ENCODE measurements at regions not wholly inside any gene's neighbourhood (a gene's known extent, or its start where the extent isn't known, plus 50 kb on each side); places are given as distances from the start of the nearest gene placed in this dataset.

DNA sequence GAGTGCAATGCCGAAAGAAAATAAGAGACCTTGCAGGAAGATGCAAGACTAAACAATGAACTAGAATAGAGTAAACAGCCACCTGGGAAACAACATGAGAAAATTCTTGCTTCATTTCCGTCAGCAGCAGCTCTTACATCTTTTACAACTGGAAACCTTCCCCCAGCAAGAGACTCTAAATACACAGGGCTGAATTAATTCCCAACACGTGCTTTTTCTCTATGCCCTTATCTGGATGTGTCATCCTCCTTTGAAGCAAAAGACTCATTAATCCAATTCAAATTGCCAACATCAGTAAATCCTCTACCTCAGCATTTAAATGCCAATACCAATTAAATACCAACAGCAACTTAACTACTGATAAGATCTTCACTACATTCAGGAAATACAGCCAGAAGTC lies 99.0 kb upstream of the PDE1C start:
- H3K4me3 ChIP-seq (ENCODE audit: low read depth in 1 of 2, low read length in 1 of 2): no peak overlapping the region
- TF ChIP-seq, protein P1, sequence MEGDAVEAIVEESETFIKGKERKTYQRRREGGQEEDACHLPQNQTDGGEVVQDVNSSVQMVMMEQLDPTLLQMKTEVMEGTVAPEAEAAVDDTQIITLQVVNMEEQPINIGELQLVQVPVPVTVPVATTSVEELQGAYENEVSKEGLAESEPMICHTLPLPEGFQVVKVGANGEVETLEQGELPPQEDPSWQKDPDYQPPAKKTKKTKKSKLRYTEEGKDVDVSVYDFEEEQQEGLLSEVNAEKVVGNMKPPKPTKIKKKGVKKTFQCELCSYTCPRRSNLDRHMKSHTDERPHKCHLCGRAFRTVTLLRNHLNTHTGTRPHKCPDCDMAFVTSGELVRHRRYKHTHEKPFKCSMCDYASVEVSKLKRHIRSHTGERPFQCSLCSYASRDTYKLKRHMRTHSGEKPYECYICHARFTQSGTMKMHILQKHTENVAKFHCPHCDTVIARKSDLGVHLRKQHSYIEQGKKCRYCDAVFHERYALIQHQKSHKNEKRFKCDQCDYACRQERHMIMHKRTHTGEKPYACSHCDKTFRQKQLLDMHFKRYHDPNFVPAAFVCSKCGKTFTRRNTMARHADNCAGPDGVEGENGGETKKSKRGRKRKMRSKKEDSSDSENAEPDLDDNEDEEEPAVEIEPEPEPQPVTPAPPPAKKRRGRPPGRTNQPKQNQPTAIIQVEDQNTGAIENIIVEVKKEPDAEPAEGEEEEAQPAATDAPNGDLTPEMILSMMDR (IDR thresholded peaks at IDR 0.05): no peak

DNA sequence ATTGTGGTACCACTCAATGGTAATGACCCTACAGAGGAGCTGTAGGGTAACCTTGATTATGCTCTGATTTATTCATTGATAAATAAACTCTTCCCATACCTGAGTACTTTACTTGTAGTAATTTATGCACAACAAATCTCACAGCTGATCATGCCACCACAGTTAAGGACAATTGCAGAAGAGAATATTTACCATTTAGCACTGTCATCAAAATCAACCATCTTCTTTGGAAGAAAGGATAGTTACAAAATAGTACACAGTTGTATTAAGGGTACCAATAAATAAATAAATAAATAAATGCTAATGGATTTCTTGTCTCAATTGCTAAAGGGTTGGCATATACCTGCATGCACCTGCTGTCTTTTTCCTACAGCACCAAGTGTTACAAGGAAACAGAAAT lies 97.6 kb upstream of the PDE1C start:
- Histone ChIP-seq H3K9me3 (no peaks in the 10 kb centered on the region), H3K36me3 (no peaks in the 10 kb centered on the region), H3K27ac (no peak overlapping the region), H3K27me3 (no peaks in the 10 kb centered on the region), H3K4me1 (ENCODE audit: control insufficient read depth in 1 of 2, insufficient read depth in 1 of 2, low read depth in 1 of 2, low read length in 1 of 2) (no peaks in the 10 kb centered on the region), H3K4me3 (ENCODE audit: low read depth in 1 of 2, low read length in 1 of 2) (no peak overlapping the region)
- TF ChIP-seq, protein P1 (IDR thresholded peaks at IDR 0.05): no peak

More for the DNA sequence above, 99.0 kb upstream of the PDE1C start:
- Histone ChIP-seq H3K4me1 (ENCODE audit: control insufficient read depth in 1 of 2, insufficient read depth in 1 of 2, low read depth in 1 of 2, low read length in 1 of 2) (no peaks in the 10 kb centered on the region), H3K27ac (no peak overlapping the region), H3K36me3 (no peaks in the 10 kb centered on the region), H3K27me3 (no peaks in the 10 kb centered on the region), H3K9me3 (no peaks in the 10 kb centered on the region)

DNA sequence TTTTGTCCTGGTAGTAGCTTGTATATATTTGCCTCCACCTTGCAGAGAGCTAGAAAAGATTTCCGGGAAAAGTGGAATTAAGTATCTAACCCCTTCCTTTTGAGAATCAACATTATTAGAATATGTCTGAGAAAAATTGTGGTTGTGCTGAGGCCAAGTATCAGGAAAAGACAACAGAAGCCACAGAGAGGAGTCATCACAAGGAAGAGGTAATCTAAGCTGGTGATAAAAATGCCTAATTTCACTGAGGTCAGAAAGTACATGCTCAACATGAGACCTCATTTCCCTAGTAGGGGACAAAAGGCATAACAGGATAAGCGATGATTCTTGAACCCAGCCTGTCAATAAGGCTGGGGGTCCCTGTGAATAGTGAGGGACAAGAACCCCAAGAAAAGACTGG lies 97.0 kb upstream of the PDE1C start:
- no peaks in the 10 kb centered on the region for H3K4me1 ChIP-seq (ENCODE audit: control insufficient read depth in 1 of 2, insufficient read depth in 1 of 2, low read depth in 1 of 2, low read length in 1 of 2)
- H3K27me3 ChIP-seq: no peaks in the 10 kb centered on the region
- H3K4me3 ChIP-seq (ENCODE audit: low read depth in 1 of 2, low read length in 1 of 2): no peak overlapping the region
- TF ChIP-seq, protein P1 (IDR thresholded peaks at IDR 0.05): no peak
- H3K9me3 ChIP-seq: no peaks in the 10 kb centered on the region
- H3K27ac ChIP-seq: no peak overlapping the region
- H3K36me3 ChIP-seq: no peaks in the 10 kb centered on the region

DNA sequence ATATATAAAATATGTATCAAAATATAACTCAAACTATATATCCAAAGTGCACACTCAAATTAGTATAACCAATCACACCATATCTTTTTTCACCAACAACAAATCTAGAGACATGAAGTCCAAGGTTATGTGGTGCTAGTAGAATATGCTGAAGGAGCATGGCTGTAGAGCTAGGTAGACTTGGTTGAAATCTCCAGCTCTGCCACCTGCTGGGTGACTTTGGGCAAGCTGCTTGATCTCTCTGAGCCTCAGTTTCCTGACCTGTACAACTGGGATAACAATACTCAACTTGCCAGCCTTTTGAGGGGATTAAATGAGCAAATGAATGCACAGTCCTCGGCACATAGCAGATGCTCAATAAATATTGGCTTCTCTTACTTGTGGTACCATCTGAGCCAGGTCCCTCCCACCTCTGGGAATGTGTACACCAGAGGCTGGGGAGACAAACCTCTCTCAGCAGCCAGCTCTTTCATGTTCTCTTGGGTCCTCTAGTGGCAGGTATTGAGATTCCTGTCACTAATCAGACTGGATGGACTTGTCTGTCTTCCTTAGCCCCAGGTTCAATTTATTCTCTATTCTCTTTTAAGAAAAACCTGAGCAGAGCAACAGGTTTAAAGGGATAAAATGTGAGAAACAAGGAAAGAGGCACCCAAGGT lies 94.3 kb upstream of the PDE1C start:
- H3K36me3 ChIP-seq: no peaks in the 10 kb centered on the region

DNA sequence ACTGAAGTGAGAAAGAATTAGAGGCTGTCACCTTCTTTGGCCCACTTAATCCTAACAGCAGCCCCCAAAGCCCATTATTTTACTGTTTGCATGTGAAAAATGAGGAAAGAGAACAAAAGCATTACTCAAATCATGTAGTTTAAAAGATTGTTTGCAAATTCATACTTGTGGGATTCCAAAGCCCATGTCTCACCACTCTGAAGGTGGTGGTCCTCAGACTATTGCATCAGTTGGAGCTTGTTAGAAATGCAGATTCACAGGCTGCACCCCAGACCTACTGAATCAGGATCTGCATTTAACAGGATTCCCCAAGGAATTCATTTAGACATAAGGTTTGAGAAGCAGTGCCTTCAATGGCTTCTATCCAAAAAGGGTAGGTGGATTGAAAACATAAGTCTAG lies 93.7 kb upstream of the PDE1C start:
- Histone ChIP-seq H3K9me3 (no peaks in the 10 kb centered on the region), H3K4me3 (ENCODE audit: low read depth in 1 of 2, low read length in 1 of 2) (no peak overlapping the region), H3K36me3 (no peaks in the 10 kb centered on the region), H3K4me1 (ENCODE audit: control insufficient read depth in 1 of 2, insufficient read depth in 1 of 2, low read depth in 1 of 2, low read length in 1 of 2) (no peaks in the 10 kb centered on the region), H3K27ac (no peak overlapping the region), H3K27me3 (no peaks in the 10 kb centered on the region)
- TF ChIP-seq, protein P1 (IDR thresholded peaks at IDR 0.05): no peak

More for the DNA sequence above, 94.3 kb upstream of the PDE1C start:
- Histone ChIP-seq H3K4me3 (ENCODE audit: low read depth in 1 of 2, low read length in 1 of 2) (no peak overlapping the region), H3K27ac (no peak overlapping the region), H3K27me3 (no peaks in the 10 kb centered on the region), H3K9me3 (no peaks in the 10 kb centered on the region), H3K4me1 (ENCODE audit: control insufficient read depth in 1 of 2, insufficient read depth in 1 of 2, low read depth in 1 of 2, low read length in 1 of 2) (no peaks in the 10 kb centered on the region)
- TF ChIP-seq, protein P1 (IDR thresholded peaks at IDR 0.05): no peak

Data from neutrophil (primary cell).